Caco-2 (cell line): ENCODE measurements at regions not wholly inside any gene's neighbourhood (a gene's known extent, or its start where the extent isn't known, plus 50 kb on each side); places are given as distances from the start of the nearest gene placed in this dataset.

Experiments used
- BruUV-seq: library from RNA; stranded (reverse); fragments of 400-500 nt; replicated peaks from 2 replicates; lab custom pipeline; 2021; lab: Mats Ljungman, UMichigan
- CTCF ChIA-PET: fragments of 300-600 bp; sonication (Branson Sonifier 250); formaldehyde crosslinking; loops from one replicate; lab custom pipeline; 2022; ENCODE audit warnings: antibody characterized with exemption; lab: Charles Lee
- POLR2A ChIA-PET: fragments of 300-600 bp; sonication (Branson Sonifier 250); formaldehyde crosslinking; loops from one replicate; lab custom pipeline; 2022; ENCODE audit warnings: antibody characterized with exemption; lab: Charles Lee
- DNase-seq, 2 experiments: peaks; one replicate each; pipeline versions ENCODE4 v3.0.0 to v3.0.0-alpha.2; 2020 to 2022
- H3K27me3 ChIP-seq: replicated peaks from 2 replicates; pipeline ENCODE4 v1.6.0; 2011; ENCODE audit warnings: low read length; ENCODE audit not compliant: control insufficient read depth, insufficient read depth
- H3K36me3 ChIP-seq: 2 replicates; pipeline ENCODE4 v1.5.1; 2011; ENCODE audit warnings: low read length; ENCODE audit not compliant: control insufficient read depth, insufficient read depth
- H3K4me1 ChIP-seq: fragments of 250-450 bp; sonication (Bioruptor Pico); 2 replicates; pipeline ENCODE4 v1.5.1; 2020; ENCODE audit warnings: mild to moderate bottlenecking
- H3K4me3 ChIP-seq: 2 replicates; pipeline ENCODE4 v1.5.1; 2011; ENCODE audit warnings: low read depth, mild to moderate bottlenecking, control low read depth, low read length
- H3K9me3 ChIP-seq: fragments of 250-450 bp; sonication (Bioruptor Pico); 2 replicates; pipeline ENCODE4 v1.5.1; 2020; ENCODE audit warnings: mild to moderate bottlenecking, moderate library complexity
- H3K27ac Mint-ChIP-seq: one replicate; pipeline ENCODE4 v1.8.0; 2022; ENCODE audit warnings: mixed read lengths; ENCODE audit not compliant: unreplicated experiment
- H3K27me3 Mint-ChIP-seq: one replicate; pipeline ENCODE4 v1.8.0; 2022; ENCODE audit warnings: mixed read lengths; ENCODE audit not compliant: insufficient read depth, unreplicated experiment
- H3K36me3 Mint-ChIP-seq: one replicate; pipeline ENCODE4 v1.8.0; 2022; ENCODE audit warnings: mild to moderate bottlenecking, mixed read lengths; ENCODE audit not compliant: insufficient read depth, unreplicated experiment
- H3K4me1 Mint-ChIP-seq: one replicate; pipeline ENCODE4 v1.8.0; 2022; ENCODE audit warnings: low read depth, mixed read lengths; ENCODE audit not compliant: unreplicated experiment
- H3K4me3 Mint-ChIP-seq: one replicate; pipeline ENCODE4 v1.8.0; 2022; ENCODE audit warnings: mild to moderate bottlenecking, moderate library complexity, mixed read lengths; ENCODE audit not compliant: unreplicated experiment
- H3K9me3 Mint-ChIP-seq: one replicate; pipeline ENCODE4 v1.8.0; 2022; ENCODE audit warnings: mixed read lengths; ENCODE audit not compliant: unreplicated experiment
- CTCF ChIP-seq, 2 experiments: fragments of 200-600 bp in 1 of 2; IDR thresholded peaks; 1 replicate in 1 of 2; 2 replicates in 1 of 2; pipeline versions ENCODE4 v1.5.1 to v1.8.0; 2011 to 2022; ENCODE audit warnings: antibody characterized with exemption in 1 of 2, control low read depth in 1 of 2, inconsistent platforms in 1 of 2, low read depth in 1 of 2, low read length in 1 of 2, mild to moderate bottlenecking in 1 of 2, moderate library complexity in 1 of 2; ENCODE audit not compliant: insufficient read depth in 1 of 2, severe bottlenecking in 1 of 2, unreplicated experiment in 1 of 2
- intact Hi-C: fragments of 100-400 bp; cut with micrococcal nuclease; formaldehyde crosslinking; loops from one replicate; pipeline ENCODE4 v1.10.0; 2022; ENCODE audit not compliant: unreplicated experiment

GRCh38 chr6:97399208-97399607 lies 116.2 kb upstream of the MMS22L start:
- Mint-ChIP-seq H3K9me3 (no peaks in the 10 kb centered on the region), H3K36me3 (no peaks in the 10 kb centered on the region), H3K27me3 (no peaks in the 10 kb centered on the region), H3K27ac (no peak overlapping the region), H3K4me3 (no peak overlapping the region), H3K4me1 (peaks cover 7% of the 10 kb centered on the region)
- Histone ChIP-seq H3K4me1 (0 out of 2 replicates have a peak, but pooled peaks cover 3% of the 10 kb centered on the region), H3K9me3 (no peaks in the 10 kb centered on the region), H3K27me3 (no peaks in the 10 kb centered on the region), H3K4me3 (no peak overlapping the region), H3K36me3 (no peaks in the 10 kb centered on the region)
- DNase-seq = no peak
- no TSS peak for BruUV-seq
- POLR2A ChIA-PET = no interaction called here
- CTCF ChIA-PET = no interaction called here
- TF ChIP-seq CTCF (IDR thresholded peaks at IDR 0.05; ENCODE audit: insufficient read depth in 1 of 2, low read depth in 1 of 2, low read length in 1 of 2, severe bottlenecking in 1 of 2, unreplicated experiment in 1 of 2) = no peak
- intact Hi-C loops = no loop called here

- ChIA-PET CTCF (no interaction called here), POLR2A (no interaction called here)
- no peaks in the 10 kb centered on the region for H3K36me3 ChIP-seq
- Mint-ChIP-seq H3K36me3 (no peaks in the 10 kb centered on the region), H3K4me1 (peaks cover 7% of the 10 kb centered on the region), H3K27me3 (no peaks in the 10 kb centered on the region), H3K27ac (no peak overlapping the region), H3K9me3 (no peaks in the 10 kb centered on the region), H3K4me3 (no peak overlapping the region)
- no TSS peak for BruUV-seq
- intact Hi-C loops = no loop called here
- no peak for DNase-seq
- H3K4me1 ChIP-seq = 0 out of 2 replicates have a peak, but pooled peaks cover 3% of the 10 kb centered on the region
- no peak for TF ChIP-seq CTCF (IDR thresholded peaks at IDR 0.05; ENCODE audit: insufficient read depth in 1 of 2, low read depth in 1 of 2, low read length in 1 of 2, severe bottlenecking in 1 of 2, unreplicated experiment in 1 of 2)
- no peaks in the 10 kb centered on the region for H3K27me3 ChIP-seq
- H3K9me3 ChIP-seq = no peaks in the 10 kb centered on the region
- H3K4me3 ChIP-seq = no peak overlapping the region
These were observed 118.5 kb upstream of the MMS22L start for GRCh38 chr6:97401533-97401932.

GRCh38 chr6:97405818-97406409 lies 122.9 kb upstream of the MMS22L start:
- BruUV-seq = no TSS peak
- H3K36me3 Mint-ChIP-seq = no peaks in the 10 kb centered on the region
- Histone ChIP-seq H3K4me1 (0 out of 2 replicates have a peak, but pooled peaks cover 3% of the 10 kb centered on the region), H3K27me3 (no peaks in the 10 kb centered on the region), H3K9me3 (no peaks in the 10 kb centered on the region), H3K36me3 (no peaks in the 10 kb centered on the region), H3K4me3 (no peak overlapping the region)
- intact Hi-C loops = no loop called here
- no peak overlapping the region for H3K27ac Mint-ChIP-seq
- H3K4me3 Mint-ChIP-seq = no peak overlapping the region
- DNase-seq = no peak
- CTCF ChIA-PET = no interaction called here
- H3K9me3 Mint-ChIP-seq = no peaks in the 10 kb centered on the region
- TF ChIP-seq CTCF (IDR thresholded peaks at IDR 0.05; ENCODE audit: insufficient read depth in 1 of 2, low read depth in 1 of 2, low read length in 1 of 2, severe bottlenecking in 1 of 2, unreplicated experiment in 1 of 2) = no peak
- POLR2A ChIA-PET = no interaction called here
- H3K27me3 Mint-ChIP-seq = no peaks in the 10 kb centered on the region
- H3K4me1 Mint-ChIP-seq = peaks cover 7% of the 10 kb centered on the region
